Muscle of leg (tissue), 3 donors: ENCODE measurements at regions not wholly inside any gene's neighbourhood (a gene's known extent, or its start where the extent isn't known, plus 50 kb on each side); places are given as distances from the start of the nearest gene placed in this dataset.
"Not testable (repeated sequence)": the region's sequence is repeated elsewhere in the genome, so short reads cannot be mapped to it uniquely, and the experiment has no call there.

Source experiments
- DNase-seq: peaks from one replicate; pipeline ENCODE4 v3.0.0; 2013
- H3K27ac ChIP-seq: one replicate; pipeline ENCODE4 v1.5.1; 2013; ENCODE audit warnings: mild to moderate bottlenecking, low read length, control low read depth
- H3K27me3 ChIP-seq: one replicate; pipeline ENCODE4 v1.6.1; 2013; ENCODE audit warnings: low read length; ENCODE audit not compliant: control insufficient read depth, insufficient read depth
- H3K36me3 ChIP-seq: one replicate; pipeline ENCODE4 v1.6.1; 2013; ENCODE audit warnings: low read length; ENCODE audit not compliant: control insufficient read depth, insufficient read depth
- H3K4me1 ChIP-seq: one replicate; pipeline ENCODE4 v1.6.1; 2013; ENCODE audit warnings: low read length; ENCODE audit not compliant: control insufficient read depth, insufficient read depth
- H3K4me3 ChIP-seq: one replicate; pipeline ENCODE4 v1.5.1; 2013; ENCODE audit warnings: low read length, control low read depth
- H3K9me3 ChIP-seq: replicated peaks from 2 replicates; pipeline ENCODE4 v1.6.1; 2013; ENCODE audit warnings: low read depth, low read length; ENCODE audit not compliant: control insufficient read depth
- WGBS: methylation state at CpG from one replicate; pipeline ENCODE4 v1.1.5; 2013; ENCODE audit warnings: missing lambda C conversion rate; ENCODE audit not compliant: insufficient coverage; 5-methylcytosine and 5-hydroxymethylcytosine counted together

GRCh38 chr5:63743096-63743798, 219.0 kb downstream of the HTR1A start:
- Histone ChIP-seq H3K27ac (no peak overlapping the region), H3K9me3 (peaks cover 14% of the 10 kb centered on the region), H3K27me3 (no peaks in the 10 kb centered on the region), H3K4me1 (no peaks in the 10 kb centered on the region), H3K4me3 (no peak overlapping the region), H3K36me3 (no peaks in the 10 kb centered on the region)
- no CpG with 5 or more reads among the region's 1 CpG for WGBS
- DNase-seq = no peak

GRCh38 chr5:63732880-63733279, 229.4 kb downstream of the HTR1A start:
- not testable (repeated sequence) for H3K27me3 ChIP-seq, H3K4me1 ChIP-seq, DNase-seq, H3K27ac ChIP-seq, H3K4me3 ChIP-seq, H3K36me3 ChIP-seq, H3K9me3 ChIP-seq
- WGBS = no CpG with 5 or more reads among the region's 5 CpGs

- no CpG with 5 or more reads among the region's 1 CpG for WGBS
- Histone ChIP-seq H3K27ac (no peak overlapping the region), H3K36me3 (no peaks in the 10 kb centered on the region), H3K27me3 (no peaks in the 10 kb centered on the region), H3K9me3 (no peaks in the 10 kb centered on the region), H3K4me1 (no peaks in the 10 kb centered on the region), H3K4me3 (no peak overlapping the region)
- DNase-seq = no peak
Measured at GRCh38 chr5:63727583-63727982, 234.7 kb downstream of the HTR1A start.

- Histone ChIP-seq H3K27ac (no peak overlapping the region), H3K36me3 (no peaks in the 10 kb centered on the region), H3K27me3 (no peaks in the 10 kb centered on the region), H3K4me3 (no peak overlapping the region), H3K9me3 (no peaks in the 10 kb centered on the region), H3K4me1 (no peaks in the 10 kb centered on the region)
- DNase-seq = no peak
- WGBS = no CpG with 5 or more reads among the region's 2 CpGs
Measured at GRCh38 chr5:63726496-63726895, 235.7 kb downstream of the HTR1A start.

- DNase-seq = no peak
- H3K4me3 ChIP-seq = no peak overlapping the region
- H3K9me3 ChIP-seq = peaks cover 2% of the 10 kb centered on the region
- H3K36me3 ChIP-seq = no peaks in the 10 kb centered on the region
- H3K27ac ChIP-seq = no peak overlapping the region
- no peaks in the 10 kb centered on the region for H3K4me1 ChIP-seq
- WGBS = 50% methylated on average over 1 of the region's 1 CpG
- no peaks in the 10 kb centered on the region for H3K27me3 ChIP-seq
Measured at GRCh38 chr5:63719147-63719546, 243.1 kb downstream of the HTR1A start.

- H3K4me3 ChIP-seq = no peak overlapping the region
- WGBS = no CpG with 5 or more reads among the region's 1 CpG
- no peaks in the 10 kb centered on the region for H3K27me3 ChIP-seq
- DNase-seq = no peak
- no peaks in the 10 kb centered on the region for H3K9me3 ChIP-seq
- no peaks in the 10 kb centered on the region for H3K36me3 ChIP-seq
- H3K27ac ChIP-seq = no peak overlapping the region
- no peaks in the 10 kb centered on the region for H3K4me1 ChIP-seq
Measured at GRCh38 chr5:63700241-63700640, 262.0 kb downstream of the HTR1A start.

- Histone ChIP-seq H3K27ac (no peak overlapping the region), H3K27me3 (no peaks in the 10 kb centered on the region), H3K9me3 (no peaks in the 10 kb centered on the region), H3K4me3 (no peak overlapping the region), H3K36me3 (no peaks in the 10 kb centered on the region), H3K4me1 (no peaks in the 10 kb centered on the region)
- WGBS = 80% methylated on average over 2 of the region's 2 CpGs
- DNase-seq = peak; percentile 3
Measured at GRCh38 chr5:63697811-63698210, 264.4 kb downstream of the HTR1A start.

GRCh38 chr5:63690546-63690945, 271.7 kb downstream of the HTR1A start:
- Histone ChIP-seq H3K27me3 (no peaks in the 10 kb centered on the region), H3K9me3 (no peaks in the 10 kb centered on the region), H3K4me3 (no peak overlapping the region), H3K27ac (no peak overlapping the region), H3K36me3 (no peaks in the 10 kb centered on the region), H3K4me1 (no peaks in the 10 kb centered on the region)
- DNase-seq = no peak
- 86% methylated on average over 1 of the region's 2 CpGs for WGBS

- Histone ChIP-seq H3K27me3 (no peaks in the 10 kb centered on the region), H3K4me1 (no peaks in the 10 kb centered on the region), H3K4me3 (no peak overlapping the region), H3K36me3 (no peaks in the 10 kb centered on the region), H3K27ac (no peak overlapping the region), H3K9me3 (no peaks in the 10 kb centered on the region)
- 83% methylated on average over 1 of the region's 6 CpGs for WGBS
- DNase-seq = no peak
Measured at GRCh38 chr5:63687854-63688516, 274.3 kb downstream of the HTR1A start.

- H3K36me3 ChIP-seq = no peaks in the 10 kb centered on the region
- no peaks in the 10 kb centered on the region for H3K27me3 ChIP-seq
- no peak overlapping the region for H3K4me3 ChIP-seq
- no peaks in the 10 kb centered on the region for H3K9me3 ChIP-seq
- no peaks in the 10 kb centered on the region for H3K4me1 ChIP-seq
- no peak overlapping the region for H3K27ac ChIP-seq
- DNase-seq = peak; percentile 2
- WGBS = 41% methylated on average over 2 of the region's 5 CpGs
Measured at GRCh38 chr5:63686938-63687337, 275.3 kb downstream of the HTR1A start.
